ENCODE measurements at regions not wholly inside any gene's neighbourhood (a gene's known extent, or its start where the extent isn't known, plus 50 kb on each side); places are given as distances from the start of the nearest gene placed in this dataset.

DNA sequence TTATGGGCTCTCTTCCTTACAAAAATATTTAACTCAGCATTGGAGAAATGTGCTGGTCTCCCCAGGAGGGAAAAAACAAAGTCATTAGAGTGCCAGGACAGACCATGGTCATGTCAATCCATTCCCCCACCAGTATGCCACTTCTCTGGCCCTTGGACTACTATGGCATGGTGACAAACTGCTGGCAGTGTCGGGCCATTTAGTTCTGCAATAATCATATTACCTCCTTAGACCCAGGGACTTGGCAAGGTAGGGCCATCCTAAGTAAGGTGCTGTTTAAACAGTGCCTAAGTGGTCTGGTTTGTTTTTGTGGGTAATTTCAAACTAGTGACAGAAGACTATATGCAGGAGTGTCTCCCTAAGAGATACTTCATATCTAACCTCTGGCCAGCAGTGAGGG is 177.8 kb upstream of the STK32A start:
- peaks cover 2% of the 10 kb centered on the region for H3K27me3 Mint-ChIP-seq (ENCODE audit: low read depth, unreplicated experiment)
- peaks cover 20% of the 10 kb centered on the region for H3K4me1 Mint-ChIP-seq (ENCODE audit: low read depth, unreplicated experiment)
- H4K20me1 ChIP-seq (ENCODE audit: insufficient read depth, low read length) = no peaks in the 10 kb centered on the region
- no peaks in the 10 kb centered on the region for H3K36me3 Mint-ChIP-seq (ENCODE audit: low read depth, unreplicated experiment)
- no peaks in the 10 kb centered on the region for H3K4me1 ChIP-seq (ENCODE audit: insufficient read depth, low read length)
- H3K4me2 ChIP-seq (ENCODE audit: low read length) = no peak overlapping the region
- H2AFZ ChIP-seq (ENCODE audit: low read depth, low read length) = no peak overlapping the region
- no peaks in the 10 kb centered on the region for H3K9me3 Mint-ChIP-seq (ENCODE audit: unreplicated experiment)
- no peaks in the 10 kb centered on the region for H3K36me3 ChIP-seq (ENCODE audit: insufficient read depth, low read length)
- no peaks in the 10 kb centered on the region for H3K79me2 ChIP-seq (ENCODE audit: insufficient read depth, low read length)
- H3K9ac ChIP-seq (ENCODE audit: low read length) = no peak overlapping the region
- no peak for TF ChIP-seq EZH2 (IDR thresholded peaks at IDR 0.05; ENCODE audit: insufficient read depth, low read length)
- TF ChIP-seq, protein P1, sequence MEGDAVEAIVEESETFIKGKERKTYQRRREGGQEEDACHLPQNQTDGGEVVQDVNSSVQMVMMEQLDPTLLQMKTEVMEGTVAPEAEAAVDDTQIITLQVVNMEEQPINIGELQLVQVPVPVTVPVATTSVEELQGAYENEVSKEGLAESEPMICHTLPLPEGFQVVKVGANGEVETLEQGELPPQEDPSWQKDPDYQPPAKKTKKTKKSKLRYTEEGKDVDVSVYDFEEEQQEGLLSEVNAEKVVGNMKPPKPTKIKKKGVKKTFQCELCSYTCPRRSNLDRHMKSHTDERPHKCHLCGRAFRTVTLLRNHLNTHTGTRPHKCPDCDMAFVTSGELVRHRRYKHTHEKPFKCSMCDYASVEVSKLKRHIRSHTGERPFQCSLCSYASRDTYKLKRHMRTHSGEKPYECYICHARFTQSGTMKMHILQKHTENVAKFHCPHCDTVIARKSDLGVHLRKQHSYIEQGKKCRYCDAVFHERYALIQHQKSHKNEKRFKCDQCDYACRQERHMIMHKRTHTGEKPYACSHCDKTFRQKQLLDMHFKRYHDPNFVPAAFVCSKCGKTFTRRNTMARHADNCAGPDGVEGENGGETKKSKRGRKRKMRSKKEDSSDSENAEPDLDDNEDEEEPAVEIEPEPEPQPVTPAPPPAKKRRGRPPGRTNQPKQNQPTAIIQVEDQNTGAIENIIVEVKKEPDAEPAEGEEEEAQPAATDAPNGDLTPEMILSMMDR (IDR thresholded peaks at IDR 0.05; ENCODE audit: insufficient read depth, low read depth, low read length) = no peak
- FAIRE-seq (no peak), DNase-seq (ENCODE audit: low read depth) (no peak)
- H3K27ac Mint-ChIP-seq (ENCODE audit: unreplicated experiment) = no peak overlapping the region
- H3K27ac ChIP-seq (ENCODE audit: low read depth, low read length) = no peak overlapping the region
- H3K9me3 ChIP-seq (ENCODE audit: insufficient read depth, low read depth, low read length) = no peaks in the 10 kb centered on the region
- H3K4me3 Mint-ChIP-seq (ENCODE audit: unreplicated experiment) = no peak overlapping the region
- no peak overlapping the region for H3K4me3 ChIP-seq (ENCODE audit: insufficient read depth, low read depth, low read length)
- H3K27me3 ChIP-seq (ENCODE audit: insufficient read depth, low read length) = no peaks in the 10 kb centered on the region

DNA sequence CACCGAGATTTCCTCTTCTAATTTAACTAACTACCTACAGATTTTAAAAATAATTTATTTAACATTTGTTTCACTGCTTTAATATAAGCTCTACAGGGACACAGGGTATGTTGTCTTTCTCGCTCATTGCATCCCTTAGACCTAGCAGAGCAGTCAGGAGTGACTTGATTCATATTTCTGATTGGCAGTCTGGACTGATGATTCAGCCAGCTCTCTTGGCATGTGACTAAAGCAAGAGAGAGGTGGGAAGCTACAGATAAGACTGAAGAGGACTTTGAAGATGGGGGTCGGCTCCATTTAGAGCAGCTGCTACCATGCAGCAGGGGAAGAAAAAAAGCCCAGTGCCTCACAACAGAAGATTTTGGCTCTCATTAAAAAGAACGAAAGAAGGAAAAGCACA is 173.4 kb upstream of the STK32A start:
- H3K27me3 Mint-ChIP-seq (ENCODE audit: low read depth, unreplicated experiment) = peaks cover 2% of the 10 kb centered on the region
- Histone ChIP-seq H3K4me1 (ENCODE audit: insufficient read depth, low read length) (no peaks in the 10 kb centered on the region), H3K36me3 (ENCODE audit: insufficient read depth, low read length) (no peaks in the 10 kb centered on the region), H3K27ac (ENCODE audit: low read depth, low read length) (no peak overlapping the region), H3K27me3 (ENCODE audit: insufficient read depth, low read length) (no peaks in the 10 kb centered on the region), H2AFZ (ENCODE audit: low read depth, low read length) (no peak overlapping the region), H3K4me2 (ENCODE audit: low read length) (no peak overlapping the region), H3K79me2 (ENCODE audit: insufficient read depth, low read length) (no peaks in the 10 kb centered on the region), H4K20me1 (ENCODE audit: insufficient read depth, low read length) (no peaks in the 10 kb centered on the region), H3K9me3 (ENCODE audit: insufficient read depth, low read depth, low read length) (no peaks in the 10 kb centered on the region), H3K4me3 (ENCODE audit: insufficient read depth, low read depth, low read length) (no peak overlapping the region), H3K9ac (ENCODE audit: low read length) (no peak overlapping the region)
- no peaks in the 10 kb centered on the region for H3K36me3 Mint-ChIP-seq (ENCODE audit: low read depth, unreplicated experiment)
- no peak overlapping the region for H3K4me3 Mint-ChIP-seq (ENCODE audit: unreplicated experiment)
- TF ChIP-seq, protein P1 (IDR thresholded peaks at IDR 0.05; ENCODE audit: insufficient read depth, low read depth, low read length) = no peak
- TF ChIP-seq EZH2 (IDR thresholded peaks at IDR 0.05; ENCODE audit: insufficient read depth, low read length) = no peak
- H3K9me3 Mint-ChIP-seq (ENCODE audit: unreplicated experiment) = no peaks in the 10 kb centered on the region
- no peak overlapping the region for H3K27ac Mint-ChIP-seq (ENCODE audit: unreplicated experiment)
- no peak for FAIRE-seq
- H3K4me1 Mint-ChIP-seq (ENCODE audit: low read depth, unreplicated experiment) = peaks cover 16% of the 10 kb centered on the region
- peak; percentile 7 for DNase-seq (ENCODE audit: low read depth)

DNA sequence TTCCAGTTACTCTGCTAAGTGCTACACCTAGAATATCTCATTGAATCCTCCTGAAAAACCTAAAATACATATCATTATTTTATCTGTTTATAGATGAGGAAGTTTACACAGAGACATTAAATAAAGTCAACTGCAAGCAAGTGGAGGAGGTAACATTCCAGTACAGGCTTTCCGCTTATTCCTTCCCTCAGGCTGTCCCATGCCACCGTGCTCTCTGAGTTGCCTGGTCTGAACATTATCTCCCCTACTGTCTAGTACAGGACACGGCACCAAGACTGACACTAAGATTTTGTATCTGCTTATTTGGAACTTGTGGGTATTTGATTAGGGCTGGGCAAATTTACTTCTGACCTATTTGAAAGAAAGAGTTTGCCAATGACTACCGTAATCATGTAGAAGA is 172.4 kb upstream of the STK32A start:
- no peak overlapping the region for H3K4me3 ChIP-seq (ENCODE audit: insufficient read depth, low read depth, low read length)
- H3K9me3 Mint-ChIP-seq (ENCODE audit: unreplicated experiment) = no peaks in the 10 kb centered on the region
- H3K36me3 Mint-ChIP-seq (ENCODE audit: low read depth, unreplicated experiment) = no peaks in the 10 kb centered on the region
- H3K27ac ChIP-seq (ENCODE audit: low read depth, low read length) = no peak overlapping the region
- no peak overlapping the region for H2AFZ ChIP-seq (ENCODE audit: low read depth, low read length)
- FAIRE-seq = no peak
- no peaks in the 10 kb centered on the region for H3K36me3 ChIP-seq (ENCODE audit: insufficient read depth, low read length)
- no peaks in the 10 kb centered on the region for H4K20me1 ChIP-seq (ENCODE audit: insufficient read depth, low read length)
- H3K4me2 ChIP-seq (ENCODE audit: low read length) = no peak overlapping the region
- no peaks in the 10 kb centered on the region for H3K9me3 ChIP-seq (ENCODE audit: insufficient read depth, low read depth, low read length)
- TF ChIP-seq, protein P1 (IDR thresholded peaks at IDR 0.05; ENCODE audit: insufficient read depth, low read depth, low read length) = no peak
- no peak for TF ChIP-seq EZH2 (IDR thresholded peaks at IDR 0.05; ENCODE audit: insufficient read depth, low read length)
- no peak overlapping the region for H3K27ac Mint-ChIP-seq (ENCODE audit: unreplicated experiment)
- H3K27me3 ChIP-seq (ENCODE audit: insufficient read depth, low read length) = no peaks in the 10 kb centered on the region
- H3K79me2 ChIP-seq (ENCODE audit: insufficient read depth, low read length) = no peaks in the 10 kb centered on the region
- H3K4me1 Mint-ChIP-seq (ENCODE audit: low read depth, unreplicated experiment) = peaks cover 15% of the 10 kb centered on the region
- no peak overlapping the region for H3K9ac ChIP-seq (ENCODE audit: low read length)
- peaks cover 2% of the 10 kb centered on the region for H3K27me3 Mint-ChIP-seq (ENCODE audit: low read depth, unreplicated experiment)
- H3K4me1 ChIP-seq (ENCODE audit: insufficient read depth, low read length) = no peaks in the 10 kb centered on the region
- no peak overlapping the region for H3K4me3 Mint-ChIP-seq (ENCODE audit: unreplicated experiment)
- no peak for DNase-seq (ENCODE audit: low read depth)

All from astrocyte (in vitro differentiated cells and primary cell).